Peyer's patch (tissue), 4 donors: ENCODE measurements at regions not wholly inside any gene's neighbourhood (a gene's known extent, or its start where the extent isn't known, plus 50 kb on each side); places are given as distances from the start of the nearest gene placed in this dataset.

ENCODE experiments used
- DNase-seq, 3 donors: peaks; one replicate each; pipeline ENCODE4 v3.0.0-alpha.2; 2017 to 2019
- H3K27ac ChIP-seq, 4 donors: fragments of 200-600 bp; sonication (generic); one replicate each; pipeline ENCODE4 v1.5.1; 2016 to 2019
- H3K27me3 ChIP-seq, 2 donors: fragments of 200-600 bp; sonication (generic); one replicate each; pipeline ENCODE4 v1.5.1; 2019
- H3K36me3 ChIP-seq, 3 donors: fragments of 200-600 bp; sonication (generic); one replicate each; pipeline ENCODE4 v1.5.1; 2016 to 2019
- H3K4me1 ChIP-seq, 4 donors: fragments of 200-600 bp; sonication (generic); one replicate each; pipeline ENCODE4 v1.5.1; 2016 to 2019
- H3K4me3 ChIP-seq, 4 donors: fragments of 200-600 bp; sonication (generic); 1 replicate in 3 of 4; 2 replicates in 1 of 4; pipeline ENCODE4 v1.5.1; 2016 to 2019; ENCODE audit warnings: mild to moderate bottlenecking in 1 of 4
- H3K9me3 ChIP-seq, 4 donors: fragments of 200-600 bp; sonication (generic); one replicate each; pipeline ENCODE4 v1.5.1; 2016 to 2019; ENCODE audit warnings: mild to moderate bottlenecking in 1 of 4
- POLR2A ChIP-seq, 2 donors: fragments of 450-650 bp; IDR thresholded peaks; one replicate each; pipeline ENCODE4 v1.5.1; 2017; ENCODE audit warnings: antibody characterized with exemption in 2 of 2, mild to moderate bottlenecking in 2 of 2, moderate library complexity in 2 of 2
- TF ChIP-seq, protein P1 (sequence below), 6 experiments: fragments of 450-650 bp in 4 of 6; fragments of 200-600 bp in 2 of 6; sonication (generic) in 1 of 6; IDR thresholded peaks; one replicate each; pipeline ENCODE4 v1.5.1; 2017 to 2019; ENCODE audit warnings: antibody characterized with exemption in 6 of 6, mild to moderate bottlenecking in 3 of 6, moderate library complexity in 1 of 6

DNA sequence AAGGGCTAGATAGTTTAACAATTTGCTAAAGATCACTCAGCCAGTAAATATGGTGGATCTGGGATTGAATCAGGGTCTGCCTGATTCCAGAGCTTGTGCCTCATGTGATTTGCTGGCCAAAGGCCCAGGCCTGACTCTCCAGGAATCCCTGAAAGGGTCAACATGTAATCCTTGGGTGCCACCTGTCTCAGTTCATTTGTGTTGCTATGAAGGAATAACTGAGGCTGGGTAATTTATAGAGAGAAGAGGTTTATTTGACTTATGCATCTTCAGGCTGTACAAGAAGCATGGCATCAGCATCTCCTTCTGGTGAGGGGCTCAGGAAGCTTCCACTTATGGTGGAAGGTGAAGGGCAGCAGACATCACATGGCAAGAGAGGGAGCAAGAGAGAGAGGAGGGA is 144.9 kb downstream of the FCRL5 start:
- H3K27me3 ChIP-seq: no peaks in the 10 kb centered on the region
- no peaks in the 10 kb centered on the region for H3K9me3 ChIP-seq
- H3K27ac ChIP-seq: no peak overlapping the region
- no peaks in the 10 kb centered on the region for H3K36me3 ChIP-seq
- TF ChIP-seq, protein P1, sequence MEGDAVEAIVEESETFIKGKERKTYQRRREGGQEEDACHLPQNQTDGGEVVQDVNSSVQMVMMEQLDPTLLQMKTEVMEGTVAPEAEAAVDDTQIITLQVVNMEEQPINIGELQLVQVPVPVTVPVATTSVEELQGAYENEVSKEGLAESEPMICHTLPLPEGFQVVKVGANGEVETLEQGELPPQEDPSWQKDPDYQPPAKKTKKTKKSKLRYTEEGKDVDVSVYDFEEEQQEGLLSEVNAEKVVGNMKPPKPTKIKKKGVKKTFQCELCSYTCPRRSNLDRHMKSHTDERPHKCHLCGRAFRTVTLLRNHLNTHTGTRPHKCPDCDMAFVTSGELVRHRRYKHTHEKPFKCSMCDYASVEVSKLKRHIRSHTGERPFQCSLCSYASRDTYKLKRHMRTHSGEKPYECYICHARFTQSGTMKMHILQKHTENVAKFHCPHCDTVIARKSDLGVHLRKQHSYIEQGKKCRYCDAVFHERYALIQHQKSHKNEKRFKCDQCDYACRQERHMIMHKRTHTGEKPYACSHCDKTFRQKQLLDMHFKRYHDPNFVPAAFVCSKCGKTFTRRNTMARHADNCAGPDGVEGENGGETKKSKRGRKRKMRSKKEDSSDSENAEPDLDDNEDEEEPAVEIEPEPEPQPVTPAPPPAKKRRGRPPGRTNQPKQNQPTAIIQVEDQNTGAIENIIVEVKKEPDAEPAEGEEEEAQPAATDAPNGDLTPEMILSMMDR (IDR thresholded peaks at IDR 0.05): no peak
- no peak for TF ChIP-seq POLR2A (IDR thresholded peaks at IDR 0.05)
- no peaks in the 10 kb centered on the region for H3K4me1 ChIP-seq
- no peak for DNase-seq
- H3K4me3 ChIP-seq: no peak overlapping the region

- H3K9me3 ChIP-seq: no peaks in the 10 kb centered on the region
- TF ChIP-seq, protein P1 (IDR thresholded peaks at IDR 0.05): no peak
- TF ChIP-seq POLR2A (IDR thresholded peaks at IDR 0.05): no peak
- no peaks in the 10 kb centered on the region for H3K27me3 ChIP-seq
- no peaks in the 10 kb centered on the region for H3K36me3 ChIP-seq
- no peak overlapping the region for H3K27ac ChIP-seq
- no peak for DNase-seq
- H3K4me1 ChIP-seq: no peaks in the 10 kb centered on the region
- no peak overlapping the region for H3K4me3 ChIP-seq
Observed at GRCh38 chr1:157405662-157406061, 146.7 kb downstream of the FCRL5 start.

- H3K27ac ChIP-seq: no peak overlapping the region
- H3K4me1 ChIP-seq: no peaks in the 10 kb centered on the region
- no peaks in the 10 kb centered on the region for H3K27me3 ChIP-seq
- no peak overlapping the region for H3K4me3 ChIP-seq
- H3K9me3 ChIP-seq: no peaks in the 10 kb centered on the region
- DNase-seq: no peak
- H3K36me3 ChIP-seq: no peaks in the 10 kb centered on the region
- TF ChIP-seq, protein P1 (IDR thresholded peaks at IDR 0.05): no peak
- no peak for TF ChIP-seq POLR2A (IDR thresholded peaks at IDR 0.05)
Observed at GRCh38 chr1:157404614-157405013, 147.7 kb downstream of the FCRL5 start.

GRCh38 chr1:157404063-157404501 is 148.2 kb downstream of the FCRL5 start:
- H3K27ac ChIP-seq: no peak overlapping the region
- no peaks in the 10 kb centered on the region for H3K27me3 ChIP-seq
- no peaks in the 10 kb centered on the region for H3K36me3 ChIP-seq
- no peak for DNase-seq
- TF ChIP-seq, protein P1 (IDR thresholded peaks at IDR 0.05): no peak
- no peak for TF ChIP-seq POLR2A (IDR thresholded peaks at IDR 0.05)
- H3K4me3 ChIP-seq: no peak overlapping the region
- H3K4me1 ChIP-seq: no peaks in the 10 kb centered on the region
- no peaks in the 10 kb centered on the region for H3K9me3 ChIP-seq

GRCh38 chr1:157403608-157404007 is 148.7 kb downstream of the FCRL5 start:
- no peaks in the 10 kb centered on the region for H3K4me1 ChIP-seq
- peak overlapping the region in 1 of 4 donors; percentile 17 for H3K27ac ChIP-seq
- no peaks in the 10 kb centered on the region for H3K9me3 ChIP-seq
- DNase-seq: no peak
- no peak overlapping the region for H3K4me3 ChIP-seq
- H3K27me3 ChIP-seq: no peaks in the 10 kb centered on the region
- TF ChIP-seq, protein P1 (IDR thresholded peaks at IDR 0.05): no peak
- no peak for TF ChIP-seq POLR2A (IDR thresholded peaks at IDR 0.05)
- H3K36me3 ChIP-seq: no peaks in the 10 kb centered on the region

DNA sequence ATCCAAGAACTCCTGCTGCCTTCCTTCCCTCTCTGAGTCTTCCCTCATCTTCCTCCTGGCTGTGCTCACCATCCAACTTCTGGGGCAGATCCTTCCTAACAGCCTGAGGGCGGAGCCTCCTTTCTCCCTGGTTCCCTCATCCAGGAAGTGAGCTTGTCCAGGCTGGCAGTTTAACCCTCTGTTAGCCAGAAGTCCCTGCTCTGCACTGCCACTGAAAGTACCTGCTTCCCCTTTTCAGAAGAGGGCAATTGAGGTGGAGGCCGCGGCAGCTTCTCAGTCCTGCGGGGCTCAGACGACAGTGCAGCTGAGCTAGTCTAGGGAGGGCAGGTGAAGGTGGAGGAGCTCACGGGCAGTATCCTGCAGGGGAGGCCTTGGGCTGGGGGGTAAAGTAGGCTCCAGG is 149.1 kb downstream of the FCRL5 start:
- Histone ChIP-seq H3K4me3 (no peak overlapping the region), H3K27ac (no peak overlapping the region), H3K36me3 (no peaks in the 10 kb centered on the region), H3K4me1 (no peaks in the 10 kb centered on the region), H3K27me3 (no peaks in the 10 kb centered on the region), H3K9me3 (no peaks in the 10 kb centered on the region)
- no peak for DNase-seq
- TF ChIP-seq, protein P1 (IDR thresholded peaks at IDR 0.05): no peak
- no peak for TF ChIP-seq POLR2A (IDR thresholded peaks at IDR 0.05)
